ENCODE measurements at regions not wholly inside any gene's neighbourhood (a gene's known extent, or its start where the extent isn't known, plus 50 kb on each side); places are given as distances from the start of the nearest gene placed in this dataset.

- no peaks in the 10 kb centered on the region for H3K4me1 ChIP-seq
- H3K27ac ChIP-seq, result no peak overlapping the region
- no peaks in the 10 kb centered on the region for H3K27me3 ChIP-seq
- H3K4me3 ChIP-seq, result no peak overlapping the region
- intact Hi-C loops (cut with DNase I; ENCODE audit: low total_unique reads), result no loop called here
- no peaks in the 10 kb centered on the region for H3K9me3 ChIP-seq
- no peaks in the 10 kb centered on the region for H3K36me3 ChIP-seq
- TF ChIP-seq CTCF (IDR thresholded peaks at IDR 0.05) (no peak), POLR2A (IDR thresholded peaks at IDR 0.05) (no peak), POLR2AphosphoS5 (IDR thresholded peaks at IDR 0.05) (no peak)
- no peak for DNase-seq (ENCODE audit: low spot score in 2 of 2)
Observed at GRCh38 chr20:20806121-20807095, 94.0 kb upstream of the RALGAPA2 start.

DNA sequence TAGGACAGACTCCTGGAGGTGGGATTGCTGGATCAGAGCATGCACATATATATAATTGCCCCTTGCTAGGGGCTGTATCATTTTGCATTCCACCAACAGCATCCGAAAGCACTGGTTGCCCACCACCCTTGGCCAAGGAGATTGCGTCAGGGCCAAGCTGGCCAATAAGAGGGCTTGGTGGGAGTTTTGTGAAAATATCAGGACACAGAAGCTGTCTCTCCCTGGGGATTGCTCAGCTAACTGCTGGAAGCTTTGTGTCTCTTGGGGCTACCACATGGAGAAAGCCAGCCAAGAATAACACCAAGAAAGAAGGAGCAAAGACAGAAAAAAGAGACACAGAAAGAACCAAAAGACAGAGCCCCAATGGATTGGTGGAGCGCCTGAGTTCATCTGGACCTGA, 90.6 kb upstream of the RALGAPA2 start:
- no peak for TF ChIP-seq POLR2A (IDR thresholded peaks at IDR 0.05)
- TF ChIP-seq CTCF (IDR thresholded peaks at IDR 0.05), result no peak
- TF ChIP-seq POLR2AphosphoS5 (IDR thresholded peaks at IDR 0.05), result no peak
- no peaks in the 10 kb centered on the region for H3K9me3 ChIP-seq
- no peak for DNase-seq (ENCODE audit: low spot score in 2 of 2)

DNA sequence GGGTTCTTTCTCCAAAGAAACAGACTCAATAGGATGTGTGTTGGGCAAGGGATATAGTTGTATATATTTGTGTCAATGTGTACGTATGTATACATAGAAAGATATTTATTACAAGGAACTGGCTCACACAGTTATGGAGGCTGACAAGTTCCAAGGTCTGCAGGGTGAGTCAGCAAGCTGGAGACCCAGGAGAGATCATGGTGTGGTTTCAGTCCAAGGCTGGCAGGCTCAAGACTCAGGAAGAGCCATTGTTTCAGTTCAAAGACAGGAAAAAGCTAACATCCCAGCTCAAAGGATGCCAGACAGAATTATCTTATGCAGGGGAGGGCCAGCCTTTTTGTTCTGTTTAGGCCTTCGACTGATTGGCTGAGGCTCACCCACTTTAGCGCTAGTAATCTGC, 89.9 kb upstream of the RALGAPA2 start:
- Histone ChIP-seq H3K27ac (no peak overlapping the region), H3K36me3 (no peaks in the 10 kb centered on the region), H3K27me3 (no peaks in the 10 kb centered on the region), H3K4me3 (no peak overlapping the region), H3K9me3 (no peaks in the 10 kb centered on the region), H3K4me1 (no peaks in the 10 kb centered on the region)
- intact Hi-C loops (cut with DNase I; ENCODE audit: low total_unique reads), result no loop called here
- DNase-seq (ENCODE audit: low spot score in 2 of 2), result no peak
- TF ChIP-seq POLR2A (IDR thresholded peaks at IDR 0.05), result no peak

More for the DNA sequence above, 90.6 kb upstream of the RALGAPA2 start:
- Histone ChIP-seq H3K4me3 (no peak overlapping the region), H3K4me1 (no peaks in the 10 kb centered on the region), H3K27me3 (no peaks in the 10 kb centered on the region), H3K27ac (no peak overlapping the region), H3K36me3 (no peaks in the 10 kb centered on the region)
- intact Hi-C loops (cut with DNase I; ENCODE audit: low total_unique reads), result no loop called here

- no peaks in the 10 kb centered on the region for H3K4me1 ChIP-seq
- H3K4me3 ChIP-seq, result no peak overlapping the region
- H3K9me3 ChIP-seq, result no peaks in the 10 kb centered on the region
- no peak for DNase-seq (ENCODE audit: low spot score in 2 of 2)
- intact Hi-C loops (cut with DNase I; ENCODE audit: low total_unique reads), result no loop called here
- no peaks in the 10 kb centered on the region for H3K27me3 ChIP-seq
- H3K27ac ChIP-seq, result no peak overlapping the region
- H3K36me3 ChIP-seq, result no peaks in the 10 kb centered on the region
- TF ChIP-seq CTCF (IDR thresholded peaks at IDR 0.05), result no peak
- TF ChIP-seq POLR2AphosphoS5 (IDR thresholded peaks at IDR 0.05), result no peak
- TF ChIP-seq POLR2A (IDR thresholded peaks at IDR 0.05), result no peak
Observed at GRCh38 chr20:20799716-20800312, 87.4 kb upstream of the RALGAPA2 start.

DNA sequence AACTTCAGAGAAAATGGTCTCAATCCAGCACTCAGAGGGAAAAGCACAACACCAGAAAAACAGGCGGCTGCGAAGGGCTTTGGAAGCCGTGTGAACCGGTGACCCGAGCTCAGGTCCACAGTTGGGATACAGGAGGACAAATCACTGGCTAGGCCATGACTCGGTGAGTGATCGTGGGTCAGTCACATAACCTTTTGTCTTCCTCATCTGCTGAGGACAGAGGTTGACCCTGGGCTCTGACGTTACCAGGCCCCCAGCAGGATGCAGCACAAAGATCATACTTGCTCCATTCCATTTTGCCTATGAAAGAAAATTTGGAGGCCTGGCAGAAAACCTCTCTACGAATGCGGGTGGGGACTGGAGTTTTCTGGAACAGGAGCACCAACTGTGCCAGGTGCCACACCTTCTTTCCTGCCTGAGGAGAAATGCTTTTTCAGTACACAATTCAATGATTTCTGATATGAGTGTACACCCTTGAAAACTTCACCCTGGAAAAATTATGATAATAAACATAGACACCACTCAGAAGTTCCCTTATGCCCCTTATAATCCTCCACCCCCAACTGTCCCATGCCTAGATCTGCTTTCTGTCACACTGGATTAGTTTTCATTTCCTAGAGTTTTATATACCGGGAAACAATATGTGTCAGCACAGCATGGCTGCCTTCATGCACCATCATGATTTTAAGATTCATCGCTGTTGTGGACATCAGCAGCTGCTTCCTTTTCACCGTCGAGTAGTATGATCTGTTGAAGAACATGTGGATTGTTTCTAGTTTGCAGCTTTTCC, 85.3 kb upstream of the RALGAPA2 start:
- TF ChIP-seq CTCF (IDR thresholded peaks at IDR 0.05) (no peak), POLR2A (IDR thresholded peaks at IDR 0.05) (no peak), POLR2AphosphoS5 (IDR thresholded peaks at IDR 0.05) (no peak)
- Histone ChIP-seq H3K36me3 (no peaks in the 10 kb centered on the region), H3K4me3 (no peak overlapping the region), H3K9me3 (no peaks in the 10 kb centered on the region), H3K4me1 (no peaks in the 10 kb centered on the region), H3K27ac (no peak overlapping the region), H3K27me3 (no peaks in the 10 kb centered on the region)
- no peak for DNase-seq (ENCODE audit: low spot score in 2 of 2)
- intact Hi-C loops (cut with DNase I; ENCODE audit: low total_unique reads), result no loop called here

All from breast epithelium (tissue), 4 donors.